Spinal cord (tissue), 9 donors: ENCODE measurements at regions not wholly inside any gene's neighbourhood (a gene's known extent, or its start where the extent isn't known, plus 50 kb on each side); places are given as distances from the start of the nearest gene placed in this dataset.
A peak's percentile ranks its signal among the peaks of the same experiment; 100 is the strongest.

ENCODE experiments used
- DNase-seq, 6 donors: peaks; one replicate each; pipeline versions ENCODE4 v3.0.0 to v3.0.0-alpha.2; 2013 to 2015; ENCODE audit warnings: low spot score in 6 of 6, low read depth in 4 of 6
- H3K27ac ChIP-seq: one replicate; pipeline ENCODE4 v1.5.1; 2013; ENCODE audit warnings: low read depth, low read length, control low read depth
- H3K27me3 ChIP-seq: one replicate; pipeline ENCODE4 v1.6.1; 2013; ENCODE audit warnings: low read length; ENCODE audit not compliant: control insufficient read depth, insufficient read depth
- H3K36me3 ChIP-seq: one replicate; pipeline ENCODE4 v1.6.1; 2013; ENCODE audit warnings: low read length; ENCODE audit not compliant: control insufficient read depth, insufficient read depth
- H3K4me1 ChIP-seq: one replicate; pipeline ENCODE4 v1.6.1; 2013; ENCODE audit warnings: low read length; ENCODE audit not compliant: control insufficient read depth, insufficient read depth
- H3K4me3 ChIP-seq: one replicate; pipeline ENCODE4 v1.5.1; 2013; ENCODE audit warnings: low read depth, low read length, control low read depth
- H3K9me3 ChIP-seq: one replicate; pipeline ENCODE4 v1.6.1; 2013; ENCODE audit warnings: low read length; ENCODE audit not compliant: control insufficient read depth, insufficient read depth
- WGBS: methylation state at CpG from one replicate; pipeline ENCODE4 v1.1.5; 2013; ENCODE audit warnings: missing lambda C conversion rate; ENCODE audit not compliant: insufficient coverage; 5-methylcytosine and 5-hydroxymethylcytosine counted together
- donor health status: healthy.

GRCh38 chr6:23027281-23027680 is 457.9 kb downstream of the HDGFL1 start:
- no peak overlapping the region for H3K4me3 ChIP-seq
- 22% methylated on average over 1 of the region's 5 CpGs for WGBS
- peaks cover 3% of the 10 kb centered on the region for H3K4me1 ChIP-seq
- peak overlapping the region; percentile 52 for H3K27ac ChIP-seq
- DNase-seq = peak; percentile 15 to 85 (median 30)
- no peaks in the 10 kb centered on the region for H3K36me3 ChIP-seq
- no peaks in the 10 kb centered on the region for H3K27me3 ChIP-seq
- no peaks in the 10 kb centered on the region for H3K9me3 ChIP-seq

DNA sequence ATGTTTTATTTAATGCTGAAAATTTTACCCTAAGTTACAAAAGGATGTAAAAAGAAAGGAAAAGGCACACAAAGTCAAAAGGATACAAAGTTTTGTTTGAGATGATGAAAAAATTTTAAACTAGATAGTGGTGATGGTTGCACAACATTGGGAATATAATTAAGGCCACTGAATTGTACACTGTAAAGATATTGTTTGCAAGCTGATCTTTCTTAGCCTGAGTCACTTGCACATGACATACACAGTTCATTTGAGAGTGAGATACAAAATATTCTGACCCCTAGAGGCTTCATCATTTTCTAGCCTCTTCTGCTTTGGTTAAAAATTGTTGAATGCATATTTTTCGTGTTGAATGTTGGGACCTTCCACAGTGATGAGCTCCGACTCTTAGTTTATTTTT is 462.6 kb downstream of the HDGFL1 start:
- DNase-seq = no peak

GRCh38 chr6:23034926-23035325 is 465.6 kb downstream of the HDGFL1 start:
- no peaks in the 10 kb centered on the region for H3K27me3 ChIP-seq
- H3K4me1 ChIP-seq = no peaks in the 10 kb centered on the region
- no peak for DNase-seq
- H3K4me3 ChIP-seq = no peak overlapping the region
- no CpG with 5 or more reads among the region's 2 CpGs for WGBS
- H3K36me3 ChIP-seq = no peaks in the 10 kb centered on the region
- H3K27ac ChIP-seq = no peak overlapping the region
- H3K9me3 ChIP-seq = no peaks in the 10 kb centered on the region

More for the DNA sequence above, 462.6 kb downstream of the HDGFL1 start:
- no peak overlapping the region for H3K27ac ChIP-seq
- no peaks in the 10 kb centered on the region for H3K9me3 ChIP-seq
- no peaks in the 10 kb centered on the region for H3K27me3 ChIP-seq
- H3K4me1 ChIP-seq = no peaks in the 10 kb centered on the region
- H3K36me3 ChIP-seq = no peaks in the 10 kb centered on the region
- no CpG with 5 or more reads among the region's 2 CpGs for WGBS
- H3K4me3 ChIP-seq = no peak overlapping the region

GRCh38 chr6:23036406-23036983 is 467.1 kb downstream of the HDGFL1 start:
- DNase-seq = peak in 2 of 6 donors; percentile 17 to 48
- Histone ChIP-seq H3K27ac (no peak overlapping the region), H3K4me3 (no peak overlapping the region), H3K9me3 (no peaks in the 10 kb centered on the region), H3K27me3 (no peaks in the 10 kb centered on the region), H3K36me3 (no peaks in the 10 kb centered on the region), H3K4me1 (no peaks in the 10 kb centered on the region)
- 29% methylated on average over 4 of the region's 4 CpGs for WGBS

DNA sequence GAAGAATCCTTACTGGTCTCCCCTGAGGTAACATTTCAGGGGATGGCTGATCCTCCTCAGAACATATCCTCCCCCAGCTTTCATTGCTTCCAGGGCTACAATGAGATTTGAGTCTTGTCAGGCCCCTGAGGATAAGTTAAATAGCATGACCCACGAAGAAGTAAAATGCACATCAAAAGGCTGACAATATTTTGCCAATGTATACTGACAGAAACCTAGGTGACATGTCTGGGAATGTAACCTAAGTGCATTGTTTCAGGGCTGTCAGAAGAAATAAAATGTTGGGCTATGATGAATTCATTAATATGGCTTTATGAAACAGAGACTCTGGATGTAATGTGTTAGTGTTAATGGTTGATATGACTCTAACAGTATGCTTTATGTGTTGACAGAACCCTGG is 471.5 kb downstream of the HDGFL1 start:
- H3K4me3 ChIP-seq = no peak overlapping the region
- no peaks in the 10 kb centered on the region for H3K36me3 ChIP-seq
- H3K9me3 ChIP-seq = no peaks in the 10 kb centered on the region
- H3K27me3 ChIP-seq = no peaks in the 10 kb centered on the region
- no peak for DNase-seq
- no peak overlapping the region for H3K27ac ChIP-seq
- WGBS = 100% methylated on average over 1 of the region's 1 CpG
- H3K4me1 ChIP-seq = no peaks in the 10 kb centered on the region

DNA sequence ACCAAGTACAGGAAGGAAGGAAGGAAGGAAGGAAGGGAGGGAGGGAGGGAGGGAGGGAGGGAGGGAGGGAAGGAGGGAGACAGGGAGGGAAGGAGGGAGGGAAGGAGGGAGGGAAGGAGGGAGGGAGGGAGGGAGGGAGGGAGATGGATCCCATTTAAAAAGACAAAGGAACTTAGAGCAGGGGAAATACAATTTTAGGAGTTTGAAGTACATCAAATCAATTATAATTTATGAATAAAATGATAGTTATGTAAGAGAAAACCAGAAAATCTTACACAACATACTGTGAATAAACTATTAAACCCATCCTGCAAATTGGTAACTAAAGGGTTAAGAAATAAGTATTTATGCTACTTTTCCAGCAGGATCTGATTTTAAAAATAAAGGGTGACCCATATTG is 475.9 kb downstream of the HDGFL1 start:
- no peak overlapping the region for H3K4me3 ChIP-seq
- H3K27ac ChIP-seq = no peak overlapping the region
- H3K36me3 ChIP-seq = no peaks in the 10 kb centered on the region
- no peaks in the 10 kb centered on the region for H3K9me3 ChIP-seq
- no peaks in the 10 kb centered on the region for H3K27me3 ChIP-seq
- no peaks in the 10 kb centered on the region for H3K4me1 ChIP-seq
- DNase-seq = no peak

GRCh38 chr6:23055523-23055922 is 486.2 kb downstream of the HDGFL1 start:
- H3K4me1 ChIP-seq = no peaks in the 10 kb centered on the region
- H3K36me3 ChIP-seq = no peaks in the 10 kb centered on the region
- no peak overlapping the region for H3K27ac ChIP-seq
- DNase-seq = no peak
- no peak overlapping the region for H3K4me3 ChIP-seq
- WGBS = 91% methylated on average over 4 of the region's 4 CpGs
- H3K27me3 ChIP-seq = no peaks in the 10 kb centered on the region
- no peaks in the 10 kb centered on the region for H3K9me3 ChIP-seq

- H3K4me3 ChIP-seq = no peak overlapping the region
- no peaks in the 10 kb centered on the region for H3K27me3 ChIP-seq
- DNase-seq = peak in 1 of 6 donors; percentile 33
- no peaks in the 10 kb centered on the region for H3K36me3 ChIP-seq
- WGBS = 40% methylated on average over 1 of the region's 2 CpGs
- no peak overlapping the region for H3K27ac ChIP-seq
- H3K9me3 ChIP-seq = peaks cover 8% of the 10 kb centered on the region
- H3K4me1 ChIP-seq = no peaks in the 10 kb centered on the region
Observed at GRCh38 chr6:23073821-23074220, 504.5 kb downstream of the HDGFL1 start.

DNA sequence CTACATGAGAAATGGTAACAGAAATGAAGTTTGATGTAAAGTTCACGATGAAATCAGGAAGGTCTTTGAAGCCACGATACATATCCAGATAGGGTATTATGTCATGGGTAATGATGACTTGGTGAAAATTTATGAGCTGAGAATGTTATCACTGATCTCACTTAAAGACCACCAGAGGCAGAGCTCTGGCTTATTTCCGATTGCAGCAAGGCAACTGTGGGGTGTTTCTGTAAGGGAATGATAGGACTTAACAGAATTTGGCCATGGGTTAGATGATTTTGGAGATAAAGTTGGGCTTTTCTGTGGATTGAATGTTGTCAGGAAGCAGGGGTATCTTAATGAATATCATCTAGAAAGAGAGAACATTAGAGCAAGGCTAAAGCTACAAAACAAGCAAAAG is 508.4 kb downstream of the HDGFL1 start:
- no peak for DNase-seq
- H3K27ac ChIP-seq = no peak overlapping the region
- WGBS = 100% methylated on average over 2 of the region's 3 CpGs
- no peaks in the 10 kb centered on the region for H3K4me1 ChIP-seq
- no peaks in the 10 kb centered on the region for H3K27me3 ChIP-seq
- no peak overlapping the region for H3K4me3 ChIP-seq
- H3K9me3 ChIP-seq = peaks cover 6% of the 10 kb centered on the region
- H3K36me3 ChIP-seq = no peaks in the 10 kb centered on the region

DNA sequence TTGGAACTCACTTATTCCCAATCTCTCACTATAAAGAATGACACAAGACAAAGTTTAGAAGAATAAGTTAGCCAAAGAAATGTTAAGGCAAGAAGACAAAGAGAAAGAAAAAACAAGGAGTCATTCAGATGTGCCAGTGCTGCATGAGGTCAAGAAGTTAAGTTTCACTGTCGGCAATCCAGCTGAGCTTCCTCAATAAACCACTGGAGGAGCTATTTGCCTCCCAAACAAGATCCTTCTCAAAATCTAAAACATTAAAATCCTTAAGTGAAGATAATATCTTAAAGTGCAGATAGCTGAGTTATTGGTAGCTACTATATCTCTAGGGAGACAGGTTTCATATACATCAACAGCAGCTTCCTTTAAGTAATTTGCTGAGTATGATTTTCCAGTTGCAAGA is 512.3 kb downstream of the HDGFL1 start:
- no peak for DNase-seq

More for the DNA sequence above, 512.3 kb downstream of the HDGFL1 start:
- Histone ChIP-seq H3K4me1 (no peaks in the 10 kb centered on the region), H3K9me3 (no peaks in the 10 kb centered on the region), H3K36me3 (no peaks in the 10 kb centered on the region), H3K27ac (no peak overlapping the region), H3K4me3 (no peak overlapping the region), H3K27me3 (no peaks in the 10 kb centered on the region)
- no CpG with 5 or more reads among the region's 1 CpG for WGBS
